H9 (cell line): ENCODE measurements at regions not wholly inside any gene's neighbourhood (a gene's known extent, or its start where the extent isn't known, plus 50 kb on each side); places are given as distances from the start of the nearest gene placed in this dataset.

Source experiments
- DNase-seq: peaks from one replicate; pipeline ENCODE4 v3.0.0-alpha.2; 2017
- H2AFZ ChIP-seq: one replicate; pipeline ENCODE4 v1.6.1; 2013; ENCODE audit warnings: mild to moderate bottlenecking, low read length, control low read depth, moderate library complexity
- H2AK5ac ChIP-seq: 2 replicates; pipeline ENCODE4 v1.6.1; 2013; ENCODE audit warnings: low read length, control low read depth, mixed read lengths; ENCODE audit not compliant: insufficient read length
- H2BK120ac ChIP-seq: one replicate; pipeline ENCODE4 v1.6.1; 2013; ENCODE audit warnings: low read depth, mild to moderate bottlenecking, low read length, control low read depth, inconsistent platforms; ENCODE audit not compliant: poor library complexity, severe bottlenecking
- H2BK12ac ChIP-seq: 2 replicates; pipeline ENCODE4 v1.6.1; 2013; ENCODE audit warnings: low read length, control low read depth, mixed read lengths, low read depth; ENCODE audit not compliant: insufficient read length
- H2BK15ac ChIP-seq: 2 replicates; pipeline ENCODE4 v1.6.1; 2013; ENCODE audit warnings: low read depth, low read length, control low read depth
- H2BK20ac ChIP-seq: one replicate; pipeline ENCODE4 v1.6.1; 2013; ENCODE audit warnings: low read depth, mild to moderate bottlenecking, low read length, control low read depth, inconsistent platforms; ENCODE audit not compliant: poor library complexity, severe bottlenecking
- H2BK5ac ChIP-seq: 2 replicates; pipeline ENCODE4 v1.6.1; 2013; ENCODE audit warnings: low read length, control low read depth, mixed read lengths; ENCODE audit not compliant: insufficient read length
- H3K14ac ChIP-seq: 2 replicates; pipeline ENCODE4 v1.6.1; 2013; ENCODE audit warnings: low read length, control low read depth; ENCODE audit not compliant: insufficient read depth
- H3K18ac ChIP-seq: 2 replicates; pipeline ENCODE4 v1.6.1; 2013; ENCODE audit warnings: low read depth, mild to moderate bottlenecking, mixed read lengths, low read length, control low read depth; ENCODE audit not compliant: insufficient read length
- H3K23ac ChIP-seq: 2 replicates; pipeline ENCODE4 v1.6.1; 2013; ENCODE audit warnings: low read length, control low read depth, mixed read lengths, low read depth; ENCODE audit not compliant: insufficient read length
- H3K23me2 ChIP-seq: 2 replicates; pipeline ENCODE4 v1.6.1; 2013; ENCODE audit warnings: low read depth, mild to moderate bottlenecking, mixed read lengths, low read length, control low read depth; ENCODE audit not compliant: insufficient read length, poor library complexity, severe bottlenecking
- H3K27ac ChIP-seq: 2 replicates; pipeline ENCODE4 v1.5.1; 2013; ENCODE audit warnings: low read length, control low read depth, mixed read lengths, low read depth; ENCODE audit not compliant: insufficient read length
- H3K27me3 ChIP-seq: 2 replicates; pipeline ENCODE4 v1.6.1; 2013; ENCODE audit warnings: low read length, control low read depth, inconsistent platforms; ENCODE audit not compliant: insufficient read depth
- H3K4ac ChIP-seq: 2 replicates; pipeline ENCODE4 v1.6.1; 2013; ENCODE audit warnings: low read depth, mild to moderate bottlenecking, control low read depth, inconsistent platforms, low read length, moderate library complexity
- H3K4me1 ChIP-seq: 2 replicates; pipeline ENCODE4 v1.6.1; 2013; ENCODE audit warnings: low read length, control low read depth, inconsistent platforms; ENCODE audit not compliant: insufficient read depth
- H3K4me2 ChIP-seq: 2 replicates; pipeline ENCODE4 v1.6.1; 2013; ENCODE audit warnings: low read length, control low read depth, mixed read lengths; ENCODE audit not compliant: insufficient read length, insufficient read depth
- H3K56ac ChIP-seq: 2 replicates; pipeline ENCODE4 v1.6.1; 2013; ENCODE audit warnings: low read depth, mild to moderate bottlenecking, mixed read lengths, low read length, control low read depth; ENCODE audit not compliant: insufficient read length
- H3K79me1 ChIP-seq: 2 replicates; pipeline ENCODE4 v1.6.1; 2013; ENCODE audit warnings: low read depth, mild to moderate bottlenecking, moderate library complexity, low read length, control low read depth, inconsistent platforms; ENCODE audit not compliant: insufficient read depth, poor library complexity, severe bottlenecking
- H3K79me2 ChIP-seq: 2 replicates; pipeline ENCODE4 v1.6.1; 2013; ENCODE audit warnings: low read length, control low read depth, inconsistent platforms; ENCODE audit not compliant: insufficient read depth
- H3K9ac ChIP-seq: 2 replicates; pipeline ENCODE4 v1.6.1; 2013; ENCODE audit warnings: low read length, control low read depth, mixed read lengths; ENCODE audit not compliant: insufficient read length; ENCODE audit errors: extremely low read depth
- H3K9me3 ChIP-seq: one replicate; pipeline ENCODE4 v1.6.1; 2013; ENCODE audit warnings: low read depth, low read length, inconsistent platforms; ENCODE audit not compliant: control insufficient read depth
- H3T11ph ChIP-seq: one replicate; pipeline ENCODE4 v1.6.1; 2013; ENCODE audit warnings: mild to moderate bottlenecking, low read length, control low read depth, inconsistent platforms
- H4K20me1 ChIP-seq: one replicate; pipeline ENCODE4 v1.6.1; 2013; ENCODE audit not compliant: control insufficient read depth, insufficient read length, insufficient read depth
- H4K5ac ChIP-seq: 2 replicates; pipeline ENCODE4 v1.6.1; 2013; ENCODE audit warnings: low read depth, mild to moderate bottlenecking, mixed read lengths, low read length, control low read depth; ENCODE audit not compliant: insufficient read length
- H4K8ac ChIP-seq: replicated peaks from 2 replicates; pipeline ENCODE4 v1.6.1; 2013; ENCODE audit warnings: low read length, control low read depth, mixed read lengths, low read depth; ENCODE audit not compliant: insufficient read length
- H4K91ac ChIP-seq: 2 replicates; pipeline ENCODE4 v1.6.1; 2013; ENCODE audit warnings: low read depth, mild to moderate bottlenecking, moderate library complexity, mixed read lengths, low read length, control low read depth; ENCODE audit not compliant: insufficient read length
- H3K27ac Mint-ChIP-seq, 3 experiments: 2 replicates in 2 of 3; 3 replicates in 1 of 3; pipeline ENCODE4 v1.8.0; 2020 to 2021; ENCODE audit warnings: mixed read lengths in 3 of 3, mild to moderate bottlenecking in 1 of 3, moderate library complexity in 1 of 3
- H3K27me3 Mint-ChIP-seq: 2 replicates; pipeline ENCODE4 v1.8.0; 2021; ENCODE audit warnings: low read depth, mild to moderate bottlenecking, moderate library complexity, mixed read lengths
- H3K36me3 Mint-ChIP-seq, 3 experiments: 2 replicates in 2 of 3; 3 replicates in 1 of 3; pipeline ENCODE4 v1.8.0; 2020 to 2021; ENCODE audit warnings: low read depth in 3 of 3, mixed read lengths in 3 of 3; ENCODE audit not compliant: insufficient read depth in 1 of 3
- H3K4me1 Mint-ChIP-seq, 2 experiments: 2 replicates each; pipeline ENCODE4 v1.8.0; 2020; ENCODE audit warnings: mixed read lengths in 2 of 2
- H3K4me3 Mint-ChIP-seq, 2 experiments: 2 replicates in 1 of 2; 3 replicates in 1 of 2; pipeline ENCODE4 v1.8.0; 2020 to 2021; ENCODE audit warnings: mild to moderate bottlenecking in 2 of 2, mixed read lengths in 2 of 2, moderate library complexity in 1 of 2
- H3K9me3 Mint-ChIP-seq, 2 experiments: 2 replicates in 1 of 2; 3 replicates in 1 of 2; pipeline ENCODE4 v1.8.0; 2020; ENCODE audit warnings: mild to moderate bottlenecking in 2 of 2, mixed read lengths in 2 of 2, moderate library complexity in 1 of 2
- CTCF ChIP-seq: fragments of 200-600 bp; sonication (generic); conservative IDR thresholded peaks from 3 replicates; pipeline ENCODE4 v1.8.0; 2021; ENCODE audit warnings: antibody characterized with exemption, mild to moderate bottlenecking
- WGBS: extraction: QIAGEN DNeasy Blood & Tissue Kit; methylation state at CpG from one replicate; pipeline ENCODE4 v1.1.7; 2013; ENCODE audit warnings: missing lambda C conversion rate, low lambda C conversion rate, mixed read lengths; ENCODE audit not compliant: insufficient read length; ENCODE audit errors: extremely low coverage; 5-methylcytosine and 5-hydroxymethylcytosine counted together

GRCh38 chr5:74177961-74178360 lies 462.6 kb downstream of the ENC1 start:
- Mint-ChIP-seq H3K36me3 (no peaks in the 10 kb centered on the region; a peak in 1 of 7 replicates), H3K9me3 (no peaks in the 10 kb centered on the region), H3K27me3 (no peaks in the 10 kb centered on the region; the same call in 1 of the 2 replicates), H3K4me3 (no peak overlapping the region), H3K27ac (no peak overlapping the region), H3K4me1 (peaks cover 7% of the 10 kb centered on the region in 2 experiments)
- Histone ChIP-seq H2BK5ac (no peak overlapping the region), H3K4me1 (no peaks in the 10 kb centered on the region; the same call in 1 of the 2 replicates), H4K91ac (no peak overlapping the region), H3K4me2 (no peak overlapping the region), H2AK5ac (no peak overlapping the region), H2AFZ (no peak overlapping the region), H3T11ph (no peak overlapping the region), H3K9me3 (no peaks in the 10 kb centered on the region), H3K27ac (no peak overlapping the region), H2BK12ac (no peak overlapping the region), H3K23ac (no peak overlapping the region), H3K9ac (no peak overlapping the region), H3K79me2 (no peaks in the 10 kb centered on the region), H3K56ac (no peak overlapping the region), H4K8ac (no peak overlapping the region), H4K20me1 (no peaks in the 10 kb centered on the region), H3K79me1 (no peaks in the 10 kb centered on the region), H3K4ac (no peak overlapping the region), H2BK120ac (no peak overlapping the region), H2BK20ac (no peak overlapping the region), H2BK15ac (no peak overlapping the region), H4K5ac (no peak overlapping the region), H3K27me3 (no peaks in the 10 kb centered on the region), H3K18ac (no peak overlapping the region), H3K14ac (no peak overlapping the region), H3K23me2 (no peaks in the 10 kb centered on the region)
- no peak for TF ChIP-seq CTCF
- WGBS = no CpG with 5 or more reads among the region's 3 CpGs
- DNase-seq = no peak
